Peyer's patch (tissue), 4 donors: ENCODE measurements at regions not wholly inside any gene's neighbourhood (a gene's known extent, or its start where the extent isn't known, plus 50 kb on each side); places are given as distances from the start of the nearest gene placed in this dataset.

Experiments
- DNase-seq, 3 donors: peaks; one replicate each; pipeline ENCODE4 v3.0.0-alpha.2; 2017 to 2019
- H3K27ac ChIP-seq, 4 donors: fragments of 200-600 bp; sonication (generic); one replicate each; pipeline ENCODE4 v1.5.1; 2016 to 2019
- H3K27me3 ChIP-seq, 2 donors: fragments of 200-600 bp; sonication (generic); one replicate each; pipeline ENCODE4 v1.5.1; 2019
- H3K36me3 ChIP-seq, 3 donors: fragments of 200-600 bp; sonication (generic); one replicate each; pipeline ENCODE4 v1.5.1; 2016 to 2019
- H3K4me1 ChIP-seq, 4 donors: fragments of 200-600 bp; sonication (generic); one replicate each; pipeline ENCODE4 v1.5.1; 2016 to 2019
- H3K4me3 ChIP-seq, 4 donors: fragments of 200-600 bp; sonication (generic); 1 replicate in 3 of 4; 2 replicates in 1 of 4; pipeline ENCODE4 v1.5.1; 2016 to 2019; ENCODE audit warnings: mild to moderate bottlenecking in 1 of 4
- H3K9me3 ChIP-seq, 4 donors: fragments of 200-600 bp; sonication (generic); one replicate each; pipeline ENCODE4 v1.5.1; 2016 to 2019; ENCODE audit warnings: mild to moderate bottlenecking in 1 of 4
- CTCF ChIP-seq, 6 experiments: fragments of 450-650 bp in 4 of 6; fragments of 200-600 bp in 2 of 6; sonication (generic) in 1 of 6; IDR thresholded peaks; one replicate each; pipeline ENCODE4 v1.5.1; 2017 to 2019; ENCODE audit warnings: antibody characterized with exemption in 6 of 6, mild to moderate bottlenecking in 3 of 6, moderate library complexity in 1 of 6
- POLR2A ChIP-seq, 2 donors: fragments of 450-650 bp; IDR thresholded peaks; one replicate each; pipeline ENCODE4 v1.5.1; 2017; ENCODE audit warnings: antibody characterized with exemption in 2 of 2, mild to moderate bottlenecking in 2 of 2, moderate library complexity in 2 of 2

GRCh38 chr7:20520530-20520929 is 94.9 kb upstream of the ABCB5 start:
- no peaks in the 10 kb centered on the region for H3K9me3 ChIP-seq
- H3K4me1 ChIP-seq = no peaks in the 10 kb centered on the region
- H3K36me3 ChIP-seq = no peaks in the 10 kb centered on the region
- H3K27ac ChIP-seq = no peak overlapping the region
- TF ChIP-seq CTCF (IDR thresholded peaks at IDR 0.05) (no peak), POLR2A (IDR thresholded peaks at IDR 0.05) (no peak)
- no peaks in the 10 kb centered on the region for H3K27me3 ChIP-seq
- DNase-seq = no peak
- H3K4me3 ChIP-seq = no peak overlapping the region

GRCh38 chr7:20521243-20521642 is 94.2 kb upstream of the ABCB5 start:
- Histone ChIP-seq H3K4me3 (no peak overlapping the region), H3K27ac (no peak overlapping the region), H3K27me3 (no peaks in the 10 kb centered on the region), H3K36me3 (no peaks in the 10 kb centered on the region), H3K9me3 (no peaks in the 10 kb centered on the region), H3K4me1 (no peaks in the 10 kb centered on the region)
- TF ChIP-seq CTCF (IDR thresholded peaks at IDR 0.05) = no peak
- no peak for TF ChIP-seq POLR2A (IDR thresholded peaks at IDR 0.05)
- DNase-seq = no peak

DNA sequence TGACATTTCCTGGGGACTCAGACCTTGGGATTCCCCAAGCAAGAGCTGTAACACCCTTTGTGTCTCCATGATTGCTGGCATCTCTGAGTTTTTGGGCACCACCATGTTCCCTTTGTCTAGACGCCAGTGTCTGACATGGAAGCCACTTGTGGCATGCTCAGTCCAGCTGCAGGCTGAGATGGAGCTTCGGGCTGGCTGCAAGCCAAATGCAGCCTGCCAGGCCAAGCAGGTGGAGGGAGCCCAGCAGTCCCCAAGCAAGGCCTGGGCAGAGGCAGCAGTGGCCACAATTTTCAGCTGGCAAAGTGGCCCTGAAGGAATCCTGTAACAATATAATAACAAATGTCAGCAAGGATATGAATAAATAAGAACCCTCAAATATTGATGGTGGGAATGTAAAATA is 86.2 kb upstream of the ABCB5 start:
- no peaks in the 10 kb centered on the region for H3K27me3 ChIP-seq
- no peak for DNase-seq

DNA sequence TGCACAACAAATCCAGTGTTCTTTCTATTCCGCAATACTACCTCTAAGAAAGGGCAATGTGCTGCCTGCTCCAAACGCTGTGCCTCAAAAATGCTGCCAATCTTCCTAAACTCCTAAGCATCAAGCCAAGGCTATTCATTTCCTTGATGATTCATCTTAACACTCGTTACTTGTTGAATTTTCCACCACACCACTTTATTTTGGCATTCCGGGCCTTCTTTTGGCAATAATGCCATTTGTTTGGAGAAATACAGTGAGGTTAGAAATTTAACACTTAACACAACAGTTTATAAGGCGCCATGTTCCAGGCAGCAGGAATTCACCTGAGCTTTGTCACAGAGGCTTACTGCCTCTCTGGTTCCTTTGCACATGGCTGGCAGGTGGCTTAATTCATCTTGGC is 82.6 kb upstream of the ABCB5 start:
- Histone ChIP-seq H3K4me3 (no peak overlapping the region), H3K9me3 (peaks cover 0 to 4% (median 0%) of the 10 kb centered on the region in 4 donors), H3K4me1 (no peaks in the 10 kb centered on the region), H3K36me3 (no peaks in the 10 kb centered on the region), H3K27me3 (no peaks in the 10 kb centered on the region), H3K27ac (no peak overlapping the region)
- no peak for DNase-seq
- TF ChIP-seq CTCF (IDR thresholded peaks at IDR 0.05) (no peak), POLR2A (IDR thresholded peaks at IDR 0.05) (no peak)

More for the DNA sequence above, 86.2 kb upstream of the ABCB5 start:
- H3K36me3 ChIP-seq = no peaks in the 10 kb centered on the region
- no peak for TF ChIP-seq CTCF (IDR thresholded peaks at IDR 0.05)
- no peak for TF ChIP-seq POLR2A (IDR thresholded peaks at IDR 0.05)
- no peaks in the 10 kb centered on the region for H3K4me1 ChIP-seq
- no peak overlapping the region for H3K4me3 ChIP-seq
- H3K9me3 ChIP-seq = peaks cover 0 to 4% (median 0%) of the 10 kb centered on the region in 4 donors
- no peak overlapping the region for H3K27ac ChIP-seq

DNA sequence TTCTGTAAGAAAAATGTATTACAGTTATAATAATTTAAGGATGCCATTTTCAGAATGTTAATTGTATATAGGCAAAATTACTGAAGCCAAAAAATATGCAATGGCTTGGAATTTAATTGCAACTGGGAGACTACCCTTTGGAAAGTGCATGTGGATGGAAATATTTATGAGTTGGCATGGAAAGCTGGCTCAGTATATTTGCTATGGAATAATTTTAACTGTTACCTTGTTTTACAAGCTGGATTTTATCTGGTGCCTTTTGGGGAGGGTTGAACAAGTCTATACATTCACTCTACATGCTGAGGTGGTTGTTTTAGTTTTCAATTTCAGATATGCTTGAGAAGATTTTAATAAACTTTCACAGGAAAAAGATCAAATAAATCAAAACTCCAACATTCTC is 80.9 kb upstream of the ABCB5 start:
- no peak overlapping the region for H3K4me3 ChIP-seq
- DNase-seq = no peak
- H3K4me1 ChIP-seq = no peaks in the 10 kb centered on the region
- TF ChIP-seq POLR2A (IDR thresholded peaks at IDR 0.05) = no peak
- TF ChIP-seq CTCF (IDR thresholded peaks at IDR 0.05) = no peak
- H3K36me3 ChIP-seq = no peaks in the 10 kb centered on the region
- no peaks in the 10 kb centered on the region for H3K9me3 ChIP-seq
- no peak overlapping the region for H3K27ac ChIP-seq
- no peaks in the 10 kb centered on the region for H3K27me3 ChIP-seq

GRCh38 chr7:20535541-20535940 is 79.9 kb upstream of the ABCB5 start:
- H3K27ac ChIP-seq = no peak overlapping the region
- H3K4me1 ChIP-seq = no peaks in the 10 kb centered on the region
- H3K36me3 ChIP-seq = no peaks in the 10 kb centered on the region
- H3K9me3 ChIP-seq = no peaks in the 10 kb centered on the region
- no peaks in the 10 kb centered on the region for H3K27me3 ChIP-seq
- TF ChIP-seq CTCF (IDR thresholded peaks at IDR 0.05) (no peak), POLR2A (IDR thresholded peaks at IDR 0.05) (no peak)
- no peak for DNase-seq
- no peak overlapping the region for H3K4me3 ChIP-seq
